IMR-90 (cell line): ENCODE measurements at regions not wholly inside any gene's neighbourhood (a gene's known extent, or its start where the extent isn't known, plus 50 kb on each side); places are given as distances from the start of the nearest gene placed in this dataset.

Experiments
- ATAC-seq: fragments of 200-7000 bp; cut with Tn5 transposase; 2 replicates; pipeline ENCODE4 v1.9.1; 2020; ENCODE audit warnings: low read depth, mild to moderate bottlenecking, moderate library complexity
- BruUV-seq: library from RNA; stranded (reverse); fragments of 400-500 nt; replicated peaks from 2 replicates; lab custom pipeline; 2021; lab: Mats Ljungman, UMichigan
- CTCF ChIA-PET: fragments of 300-600 bp; formaldehyde crosslinking; extraction: SDS; loops from one replicate; lab custom pipeline; 2021; ENCODE audit warnings: antibody characterized with exemption; lab: Yijun Ruan, JAX
- POLR2A ChIA-PET: fragments of 300-600 bp; sonication (Branson Sonifier 250); formaldehyde crosslinking; loops from one replicate; lab custom pipeline; 2022; ENCODE audit warnings: antibody characterized with exemption; ENCODE audit not compliant: unreplicated experiment; lab: Charles Lee
- DNase-seq: peaks from one replicate; pipeline ENCODE4 v3.0.0; 2013
- H2AFZ ChIP-seq: replicated peaks from 2 replicates; pipeline ENCODE3; 2013; ENCODE audit warnings: low read length, mild to moderate bottlenecking; ENCODE audit not compliant: poor library complexity
- H2AK5ac ChIP-seq: 2 replicates; pipeline ENCODE4 v1.6.1; 2013; ENCODE audit warnings: low read depth, low read length, inconsistent platforms
- H2AK9ac ChIP-seq: replicated peaks from 2 replicates; pipeline ENCODE3; 2013; ENCODE audit warnings: mild to moderate bottlenecking, low read depth, low read length, moderate library complexity; ENCODE audit not compliant: poor library complexity
- H2BK120ac ChIP-seq: 2 replicates; pipeline ENCODE4 v1.6.1; 2013; ENCODE audit warnings: low read depth, low read length, inconsistent platforms
- H2BK15ac ChIP-seq: 3 replicates; pipeline ENCODE4 v1.6.1; 2013; ENCODE audit warnings: low read depth, low read length, inconsistent platforms
- H2BK20ac ChIP-seq: 2 replicates; pipeline ENCODE4 v1.6.1; 2013; ENCODE audit warnings: low read depth, mild to moderate bottlenecking, inconsistent platforms, low read length, moderate library complexity
- H2BK5ac ChIP-seq: 2 replicates; pipeline ENCODE4 v1.6.1; 2013; ENCODE audit warnings: mild to moderate bottlenecking, low read depth, low read length, inconsistent platforms; ENCODE audit not compliant: poor library complexity, severe bottlenecking
- H3K14ac ChIP-seq: replicated peaks from 2 replicates; pipeline ENCODE4 v1.6.1; 2013; ENCODE audit warnings: low read depth, low read length, inconsistent platforms
- H3K18ac ChIP-seq: 2 replicates; pipeline ENCODE4 v1.6.1; 2013; ENCODE audit warnings: low read depth, low read length, control low read depth
- H3K23ac ChIP-seq: 2 replicates; pipeline ENCODE4 v1.6.1; 2013; ENCODE audit warnings: low read depth, low read length, inconsistent platforms
- H3K27ac ChIP-seq: 2 replicates; pipeline ENCODE4 v1.5.1; 2013; ENCODE audit warnings: mild to moderate bottlenecking, control low read depth, low read length; ENCODE audit not compliant: insufficient read depth
- H3K27me3 ChIP-seq: 2 replicates; pipeline ENCODE4 v1.6.1; 2013; ENCODE audit warnings: low read length; ENCODE audit not compliant: control insufficient read depth, insufficient read depth
- H3K36me3 ChIP-seq: 2 replicates; pipeline ENCODE4 v1.6.1; 2013; ENCODE audit warnings: low read length, mixed read lengths; ENCODE audit not compliant: control insufficient read depth, insufficient read depth
- H3K4ac ChIP-seq: 2 replicates; pipeline ENCODE4 v1.6.1; 2013; ENCODE audit warnings: low read depth, low read length, inconsistent platforms
- H3K4me1 ChIP-seq: 2 replicates; pipeline ENCODE4 v1.6.1; 2013; ENCODE audit warnings: low read length, mixed read lengths; ENCODE audit not compliant: control insufficient read depth, insufficient read depth
- H3K4me2 ChIP-seq: 2 replicates; pipeline ENCODE4 v1.6.1; 2013; ENCODE audit warnings: low read depth, mild to moderate bottlenecking, control low read depth, low read length, moderate library complexity
- H3K4me3 ChIP-seq: 2 replicates; pipeline ENCODE4 v1.5.1; 2013; ENCODE audit warnings: low read depth, mild to moderate bottlenecking, control low read depth, low read length, moderate library complexity; ENCODE audit not compliant: insufficient read depth
- H3K56ac ChIP-seq: 2 replicates; pipeline ENCODE4 v1.6.1; 2013; ENCODE audit warnings: low read length, inconsistent platforms; ENCODE audit not compliant: insufficient read depth; ENCODE audit errors: extremely low read depth
- H3K79me1 ChIP-seq, 2 experiments: 2 replicates each; pipeline ENCODE4 v1.6.1; 2013; ENCODE audit warnings: low read length in 2 of 2, inconsistent platforms in 1 of 2, low read depth in 1 of 2
- H3K9ac ChIP-seq: 2 replicates; pipeline ENCODE4 v1.6.1; 2013; ENCODE audit warnings: low read depth, low read length, control low read depth
- H3K9me1 ChIP-seq: 2 replicates; pipeline ENCODE4 v1.6.1; 2013; ENCODE audit warnings: low read length, inconsistent platforms; ENCODE audit not compliant: insufficient read depth
- H3K9me3 ChIP-seq: 2 replicates; pipeline ENCODE4 v1.6.1; 2013; ENCODE audit warnings: low read length; ENCODE audit not compliant: control insufficient read depth, insufficient read depth
- H4K20me1 ChIP-seq: 2 replicates; pipeline ENCODE4 v1.6.1; 2013; ENCODE audit warnings: low read length, inconsistent platforms; ENCODE audit not compliant: insufficient read depth
- H4K5ac ChIP-seq: 2 replicates; pipeline ENCODE4 v1.6.1; 2013; ENCODE audit warnings: mild to moderate bottlenecking, low read depth, low read length, control low read depth
- H4K8ac ChIP-seq, 2 experiments: 2 replicates each; pipeline ENCODE4 v1.6.1; 2013; ENCODE audit warnings: low read depth in 2 of 2, low read length in 2 of 2, control low read depth in 1 of 2, inconsistent platforms in 1 of 2
- H4K91ac ChIP-seq: 2 replicates; pipeline ENCODE4 v1.6.1; 2013; ENCODE audit warnings: low read depth, low read length, inconsistent platforms; ENCODE audit not compliant: insufficient read depth
- CEBPB ChIP-seq: IDR thresholded peaks from 2 replicates; pipeline ENCODE4 v1.6.1; 2012; ENCODE audit warnings: low read depth, low read length, improper control_type of control experiment
- CHD1 ChIP-seq: IDR thresholded peaks from 2 replicates; pipeline ENCODE4 v1.6.1; 2012; ENCODE audit warnings: low read depth, low read length, improper control_type of control experiment
- WGBS, 2 experiments: methylation state at CpG; one replicate each; pipeline versions ENCODE4 v1.1.5 to v1.1.7; 2013; ENCODE audit warnings: missing lambda C conversion rate in 2 of 2; ENCODE audit not compliant: insufficient read length in 1 of 2; ENCODE audit errors: extremely low coverage in 2 of 2; 5-methylcytosine and 5-hydroxymethylcytosine counted together
- dilution Hi-C: fragments of 300-500 bp; cut with HindIII; formaldehyde crosslinking; loops from one replicate; pipeline ENCODE4 v1.14.3; 2018; ENCODE audit warnings: low sequenced_read_pairs; ENCODE audit not compliant: unreplicated experiment
- in situ Hi-C: fragments of 300-500 bp; cut with MboI; formaldehyde crosslinking; loops from 3 replicates; pipeline ENCODE4 v1.14.3; 2019; ENCODE audit warnings: low sequenced_read_pairs, inconsistent platforms, mixed read lengths
- intact Hi-C: fragments of 100-400 bp; cut with micrococcal nuclease; formaldehyde crosslinking; loops from 2 replicates; pipeline ENCODE4 v1.10.0; 2022

- no TSS peak for BruUV-seq
- in situ Hi-C loops = no loop called here
- WGBS, 2 experiments = 4% methylated on average over 4 of the region's 10 CpGs; no CpG with 5 or more reads in 1 of the 2 experiments
Measured at GRCh38 chr10:43878386-43878785, 229.7 kb upstream of the ZNF32 start.

More at GRCh38 chr10:43878386-43878785, 229.7 kb upstream of the ZNF32 start:
- H2AK9ac ChIP-seq = no peak overlapping the region
- H4K20me1 ChIP-seq = no peaks in the 10 kb centered on the region
- peak overlapping the region; percentile 94 for H2BK120ac ChIP-seq
- no peaks in the 10 kb centered on the region for H3K27me3 ChIP-seq
- peak overlapping the region; percentile 36; the same call in 1 of the 2 replicates for H3K9ac ChIP-seq
- intact Hi-C loops (no loop called here), dilution Hi-C loops (no loop called here)
- peak overlapping the region; percentile 82 for H2BK20ac ChIP-seq
- peak overlapping the region; percentile 78 to 92 for H4K8ac ChIP-seq
- peak overlapping the region; percentile 33; the same call in 1 of the 2 replicates for H3K23ac ChIP-seq
- H3K4me2 ChIP-seq = no peak overlapping the region
- peaks cover 17% of the 10 kb centered on the region for H3K9me1 ChIP-seq
- peak overlapping the region; percentile 34; the same call in 1 of the 2 replicates for H3K27ac ChIP-seq
- peak overlapping the region; percentile 59 for H2BK5ac ChIP-seq
- peaks cover 14% of the 10 kb centered on the region for H3K4me1 ChIP-seq
- peak overlapping the region; percentile 90 for H3K14ac ChIP-seq
- TF ChIP-seq CEBPB = no peak
- no peak for TF ChIP-seq CHD1
- H2AFZ ChIP-seq = peak overlapping the region; percentile 89
- peak overlapping the region; percentile 83 for H2AK5ac ChIP-seq
- peak overlapping the region; percentile 78 for H3K18ac ChIP-seq
- ChIA-PET POLR2A (no interaction called here), CTCF (interaction anchor here (1.6 kb wide), 1 partner anchor 12 kb away, joined by 3 read pairs; no protein-coding TSS in a partner anchor)
- H3K56ac ChIP-seq = peak overlapping the region; percentile 35; the same call in 1 of the 2 replicates
- no peaks in the 10 kb centered on the region for H3K36me3 ChIP-seq
- peak overlapping the region; percentile 76 for H3K4ac ChIP-seq
- H3K4me3 ChIP-seq = no peak overlapping the region
- ATAC-seq = no peak; the same call in 1 of the 2 replicates
- H2BK15ac ChIP-seq = peak overlapping the region; percentile 81; the same call in 2 of the 3 replicates
- no peak for DNase-seq
- H3K79me1 ChIP-seq = no peaks in the 10 kb centered on the region
- H4K91ac ChIP-seq = peak overlapping the region; percentile 90
- H3K9me3 ChIP-seq = no peaks in the 10 kb centered on the region; the same call in 1 of the 2 replicates
- H4K5ac ChIP-seq = peak overlapping the region; percentile 81
